ENCODE measurements at regions not wholly inside any gene's neighbourhood (a gene's known extent, or its start where the extent isn't known, plus 50 kb on each side); places are given as distances from the start of the nearest gene placed in this dataset.

DNA sequence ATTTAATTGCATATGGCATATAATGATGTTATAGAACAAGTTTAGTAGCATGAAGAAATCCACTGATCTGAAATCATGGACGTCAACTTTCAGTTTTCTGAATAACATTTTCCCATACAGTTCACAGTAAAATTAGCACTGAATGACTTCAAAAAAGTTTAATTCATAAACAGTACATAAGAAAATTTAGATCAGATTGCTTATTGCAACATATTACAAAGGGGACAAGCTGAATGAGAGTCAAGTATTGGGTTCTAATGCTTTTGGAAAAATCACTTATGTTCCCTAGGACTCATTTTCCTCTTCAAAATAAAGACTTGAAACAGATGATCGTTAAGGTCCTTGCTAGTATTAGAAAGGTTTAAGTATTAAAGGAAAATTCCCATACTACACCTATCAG is 898.3 kb upstream of the INTU start:
- TF ChIP-seq, protein P1, sequence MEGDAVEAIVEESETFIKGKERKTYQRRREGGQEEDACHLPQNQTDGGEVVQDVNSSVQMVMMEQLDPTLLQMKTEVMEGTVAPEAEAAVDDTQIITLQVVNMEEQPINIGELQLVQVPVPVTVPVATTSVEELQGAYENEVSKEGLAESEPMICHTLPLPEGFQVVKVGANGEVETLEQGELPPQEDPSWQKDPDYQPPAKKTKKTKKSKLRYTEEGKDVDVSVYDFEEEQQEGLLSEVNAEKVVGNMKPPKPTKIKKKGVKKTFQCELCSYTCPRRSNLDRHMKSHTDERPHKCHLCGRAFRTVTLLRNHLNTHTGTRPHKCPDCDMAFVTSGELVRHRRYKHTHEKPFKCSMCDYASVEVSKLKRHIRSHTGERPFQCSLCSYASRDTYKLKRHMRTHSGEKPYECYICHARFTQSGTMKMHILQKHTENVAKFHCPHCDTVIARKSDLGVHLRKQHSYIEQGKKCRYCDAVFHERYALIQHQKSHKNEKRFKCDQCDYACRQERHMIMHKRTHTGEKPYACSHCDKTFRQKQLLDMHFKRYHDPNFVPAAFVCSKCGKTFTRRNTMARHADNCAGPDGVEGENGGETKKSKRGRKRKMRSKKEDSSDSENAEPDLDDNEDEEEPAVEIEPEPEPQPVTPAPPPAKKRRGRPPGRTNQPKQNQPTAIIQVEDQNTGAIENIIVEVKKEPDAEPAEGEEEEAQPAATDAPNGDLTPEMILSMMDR (IDR thresholded peaks at IDR 0.05): no peak
- TF ChIP-seq ZFX (IDR thresholded peaks at IDR 0.05; ENCODE audit: borderline replicate concordance): no peak

Measured in 22Rv1 (cell line).